Ishikawa (cell line): ENCODE measurements at regions not wholly inside any gene's neighbourhood (a gene's known extent, or its start where the extent isn't known, plus 50 kb on each side); places are given as distances from the start of the nearest gene placed in this dataset.

Source experiments
- CEBPB ChIP-seq: IDR thresholded peaks from 2 replicates; pipeline ENCODE4 v1.6.1; 2012
- EP300 ChIP-seq: IDR thresholded peaks from 2 replicates; pipeline ENCODE4 v1.6.1; 2012; ENCODE audit warnings: borderline replicate concordance
- NFIC ChIP-seq: IDR thresholded peaks from 2 replicates; pipeline ENCODE4 v1.6.1; 2012
- TF ChIP-seq, protein P1 (sequence below): IDR thresholded peaks from 2 replicates; pipeline ENCODE4 v1.6.1; 2012

DNA sequence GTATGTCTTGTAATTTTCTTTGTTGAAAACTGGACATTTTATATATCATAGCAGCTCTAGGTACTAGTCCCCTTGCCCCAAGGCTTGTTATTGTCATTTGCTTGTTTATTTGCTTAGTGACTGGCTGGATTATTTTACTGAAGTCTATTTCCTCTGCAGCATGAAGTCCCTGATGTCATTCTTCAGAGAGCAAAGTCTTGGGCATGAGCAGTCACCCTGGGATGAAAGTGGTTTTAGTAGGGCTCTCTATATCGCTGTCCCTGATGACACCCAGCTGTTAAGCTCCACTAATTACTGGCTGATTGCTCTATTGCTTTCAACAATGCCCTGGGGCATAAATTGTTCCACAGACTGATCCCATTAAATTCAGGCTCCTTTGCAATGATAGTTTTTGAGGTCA is 113.5 kb upstream of the USP9X start:
- TF ChIP-seq, protein P1, sequence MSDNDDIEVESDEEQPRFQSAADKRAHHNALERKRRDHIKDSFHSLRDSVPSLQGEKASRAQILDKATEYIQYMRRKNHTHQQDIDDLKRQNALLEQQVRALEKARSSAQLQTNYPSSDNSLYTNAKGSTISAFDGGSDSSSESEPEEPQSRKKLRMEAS = no peak
- TF ChIP-seq EP300 (no peak), NFIC (no peak), CEBPB (no peak)
